DOHH2 (cell line): ENCODE measurements at regions not wholly inside any gene's neighbourhood (a gene's known extent, or its start where the extent isn't known, plus 50 kb on each side); places are given as distances from the start of the nearest gene placed in this dataset.

Experiments used
- EZH2phosphoT487 ChIP-seq: fragments of 200-600 bp; sonication (generic); IDR thresholded peaks from 2 replicates; pipeline ENCODE4 v1.6.1; 2017; ENCODE audit warnings: borderline replicate concordance, mild to moderate bottlenecking, antibody characterized with exemption, low read length, moderate library complexity, mixed read lengths
- TF ChIP-seq, protein P1 (sequence below): fragments of 200-600 bp; sonication (generic); IDR thresholded peaks from one replicate; pipeline ENCODE4 v1.5.1; 2014; ENCODE audit warnings: antibody characterized with exemption, mild to moderate bottlenecking, low read depth, low read length; ENCODE audit not compliant: poor library complexity, severe bottlenecking

DNA sequence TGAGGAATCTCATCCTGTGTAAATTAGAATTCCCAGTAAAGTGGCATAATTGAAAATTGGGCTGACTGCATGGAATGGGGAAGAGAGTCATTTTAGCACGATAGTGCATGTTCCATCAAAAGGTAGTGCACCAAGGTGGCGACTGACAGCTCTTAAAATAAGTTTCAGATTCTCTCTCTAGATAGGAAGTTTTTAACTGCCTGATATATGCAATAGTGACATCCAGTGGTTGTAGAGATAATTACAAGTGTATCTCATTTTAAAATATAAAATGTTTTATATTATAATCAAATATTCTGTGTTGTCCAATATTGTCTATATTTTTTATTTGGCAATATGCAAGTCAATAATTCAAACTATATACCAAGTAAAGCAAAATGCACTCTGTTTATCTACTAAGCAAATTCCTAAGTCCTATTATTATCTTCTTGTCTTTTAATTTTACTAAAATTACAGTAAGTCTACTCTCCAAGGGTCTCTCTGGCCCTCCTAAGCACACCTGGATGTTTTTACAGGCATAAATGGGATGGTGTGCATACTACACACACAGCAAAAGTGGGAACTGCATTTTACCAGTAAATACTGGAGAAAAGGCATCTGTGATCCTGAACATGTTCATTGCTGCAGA, 397.7 kb upstream of the HNRNPA3 start:
- TF ChIP-seq, protein P1, sequence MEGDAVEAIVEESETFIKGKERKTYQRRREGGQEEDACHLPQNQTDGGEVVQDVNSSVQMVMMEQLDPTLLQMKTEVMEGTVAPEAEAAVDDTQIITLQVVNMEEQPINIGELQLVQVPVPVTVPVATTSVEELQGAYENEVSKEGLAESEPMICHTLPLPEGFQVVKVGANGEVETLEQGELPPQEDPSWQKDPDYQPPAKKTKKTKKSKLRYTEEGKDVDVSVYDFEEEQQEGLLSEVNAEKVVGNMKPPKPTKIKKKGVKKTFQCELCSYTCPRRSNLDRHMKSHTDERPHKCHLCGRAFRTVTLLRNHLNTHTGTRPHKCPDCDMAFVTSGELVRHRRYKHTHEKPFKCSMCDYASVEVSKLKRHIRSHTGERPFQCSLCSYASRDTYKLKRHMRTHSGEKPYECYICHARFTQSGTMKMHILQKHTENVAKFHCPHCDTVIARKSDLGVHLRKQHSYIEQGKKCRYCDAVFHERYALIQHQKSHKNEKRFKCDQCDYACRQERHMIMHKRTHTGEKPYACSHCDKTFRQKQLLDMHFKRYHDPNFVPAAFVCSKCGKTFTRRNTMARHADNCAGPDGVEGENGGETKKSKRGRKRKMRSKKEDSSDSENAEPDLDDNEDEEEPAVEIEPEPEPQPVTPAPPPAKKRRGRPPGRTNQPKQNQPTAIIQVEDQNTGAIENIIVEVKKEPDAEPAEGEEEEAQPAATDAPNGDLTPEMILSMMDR = peak; percentile 35
- no peak for TF ChIP-seq EZH2phosphoT487
